ENCODE measurements at regions not wholly inside any gene's neighbourhood (a gene's known extent, or its start where the extent isn't known, plus 50 kb on each side); places are given as distances from the start of the nearest gene placed in this dataset.
"Not testable (repeated sequence)": the region's sequence is repeated elsewhere in the genome, so short reads cannot be mapped to it uniquely, and the experiment has no call there.

GRCh38 chr1:172938681-172939080, 112.1 kb downstream of the TNFSF18 start:
- no peak overlapping the region for H3K4me3 ChIP-seq (ENCODE audit: low read depth, low read length)
- no peak for TF ChIP-seq CTCF (IDR thresholded peaks at IDR 0.05; ENCODE audit: insufficient read depth, low read length)
- peak; percentile 82 for DNase-seq (ENCODE audit: low read depth)

GRCh38 chr1:172939475-172939874, 111.3 kb downstream of the TNFSF18 start:
- TF ChIP-seq CTCF (IDR thresholded peaks at IDR 0.05; ENCODE audit: insufficient read depth, low read length) = no peak
- no peak for DNase-seq (ENCODE audit: low read depth)
- H3K4me3 ChIP-seq (ENCODE audit: low read depth, low read length) = no peak overlapping the region

GRCh38 chr1:172940174-172940855, 110.4 kb downstream of the TNFSF18 start:
- TF ChIP-seq CTCF (IDR thresholded peaks at IDR 0.05; ENCODE audit: insufficient read depth, low read length) = no peak
- peak; percentile 61 for DNase-seq (ENCODE audit: low read depth)
- H3K4me3 ChIP-seq (ENCODE audit: low read depth, low read length) = no peak overlapping the region

GRCh38 chr1:172941471-172941870, 109.3 kb downstream of the TNFSF18 start:
- H3K4me3 ChIP-seq (ENCODE audit: low read depth, low read length) = no peak overlapping the region
- TF ChIP-seq CTCF (IDR thresholded peaks at IDR 0.05; ENCODE audit: insufficient read depth, low read length) = no peak
- DNase-seq (ENCODE audit: low read depth) = peak; percentile 51

- TF ChIP-seq CTCF (IDR thresholded peaks at IDR 0.05; ENCODE audit: insufficient read depth, low read length) = no peak
- no peak overlapping the region for H3K4me3 ChIP-seq (ENCODE audit: low read depth, low read length)
- DNase-seq (ENCODE audit: low read depth) = no peak
Observed at GRCh38 chr1:172941945-172942344, 108.8 kb downstream of the TNFSF18 start.

- not testable (repeated sequence) for DNase-seq (ENCODE audit: low read depth); H3K4me3 ChIP-seq (ENCODE audit: low read depth, low read length)
Observed at GRCh38 chr1:172943138-172943537, 107.6 kb downstream of the TNFSF18 start.

GRCh38 chr1:172944931-172945330, 105.8 kb downstream of the TNFSF18 start:
- no peak for TF ChIP-seq CTCF (IDR thresholded peaks at IDR 0.05; ENCODE audit: insufficient read depth, low read length)
- no peak for DNase-seq (ENCODE audit: low read depth)
- H3K4me3 ChIP-seq (ENCODE audit: low read depth, low read length) = no peak overlapping the region
